Keratinocyte (primary cell): ENCODE measurements at regions not wholly inside any gene's neighbourhood (a gene's known extent, or its start where the extent isn't known, plus 50 kb on each side); places are given as distances from the start of the nearest gene placed in this dataset.
A peak's percentile ranks its signal among the peaks of the same experiment; 100 is the strongest.

Experiments used
- DNase-seq: peaks from one replicate; pipeline ENCODE4 v3.0.0-alpha.2; 2011; ENCODE audit warnings: low read depth, missing footprints, low spot score
- FAIRE-seq: peaks from 2 replicates; lab custom pipeline; 2011; peaks lifted over from hg19 to GRCh38; lab: Jason Lieb, UNC
- H2AFZ ChIP-seq: 2 replicates; pipeline ENCODE4 v1.6.0; 2012; ENCODE audit warnings: low read length, control low read depth, inconsistent platforms; ENCODE audit not compliant: control insufficient read depth
- H3K27ac ChIP-seq: 2 replicates; pipeline ENCODE4 v1.5.1; 2011; ENCODE audit warnings: low read length; ENCODE audit not compliant: control insufficient read depth, insufficient read depth
- H3K27me3 ChIP-seq: 3 replicates; pipeline ENCODE4 v1.6.0; 2011; ENCODE audit warnings: low read length; ENCODE audit not compliant: control insufficient read depth, insufficient read depth; ENCODE audit errors: extremely low read depth
- H3K36me3 ChIP-seq, 2 experiments: 2 replicates in 1 of 2; 3 replicates in 1 of 2; pipeline ENCODE4 v1.5.1; 2011; ENCODE audit warnings: low read length in 2 of 2, mild to moderate bottlenecking in 1 of 2; ENCODE audit not compliant: control insufficient read depth in 2 of 2, insufficient read depth in 2 of 2; ENCODE audit errors: extremely low read depth in 1 of 2
- H3K4me1 ChIP-seq: 3 replicates; pipeline ENCODE4 v1.5.1; 2011; ENCODE audit warnings: low read length; ENCODE audit not compliant: control insufficient read depth, insufficient read depth; ENCODE audit errors: extremely low read depth
- H3K4me2 ChIP-seq: 3 replicates; pipeline ENCODE4 v1.6.0; 2011; ENCODE audit warnings: low read depth, low read length; ENCODE audit not compliant: control insufficient read depth, insufficient read depth; ENCODE audit errors: extremely low read depth
- H3K4me3 ChIP-seq, 3 experiments: fragments of 200-600 bp in 1 of 3; sonication (generic) in 1 of 3; 2 replicates in 2 of 3; 3 replicates in 1 of 3; pipeline ENCODE4 v1.5.1; 2011 to 2016; ENCODE audit warnings: low read length in 3 of 3, mild to moderate bottlenecking in 3 of 3, control low read depth in 2 of 3, inconsistent platforms in 1 of 3, low read depth in 1 of 3, mixed read lengths in 1 of 3, mixed run types in 1 of 3, moderate library complexity in 1 of 3; ENCODE audit not compliant: control insufficient read depth in 2 of 3, insufficient read depth in 2 of 3; ENCODE audit errors: extremely low read depth in 1 of 3
- H3K79me2 ChIP-seq: 2 replicates; pipeline ENCODE4 v1.6.0; 2012; ENCODE audit warnings: low read length; ENCODE audit not compliant: control insufficient read depth, insufficient read depth
- H3K9ac ChIP-seq: 3 replicates; pipeline ENCODE4 v1.6.0; 2011; ENCODE audit warnings: low read length; ENCODE audit not compliant: control insufficient read depth, insufficient read depth; ENCODE audit errors: extremely low read depth
- H3K9me1 ChIP-seq: 3 replicates; pipeline ENCODE4 v1.6.0; 2011; ENCODE audit warnings: low read length; ENCODE audit not compliant: control insufficient read depth, insufficient read depth; ENCODE audit errors: extremely low read depth
- H3K9me3 ChIP-seq: 2 replicates; pipeline ENCODE4 v1.5.1; 2012; ENCODE audit warnings: low read depth, low read length; ENCODE audit not compliant: control insufficient read depth
- H4K20me1 ChIP-seq: 3 replicates; pipeline ENCODE4 v1.6.0; 2011; ENCODE audit warnings: low read length; ENCODE audit not compliant: control insufficient read depth, insufficient read depth; ENCODE audit errors: extremely low read depth
- EZH2 ChIP-seq: IDR thresholded peaks from one replicate; pipeline ENCODE4 v1.6.1; 2012; ENCODE audit warnings: inconsistent platforms, mild to moderate bottlenecking, low read length, moderate library complexity
- dilution Hi-C: fragments of 300-500 bp; cut with MboI; formaldehyde crosslinking; loops from one replicate; pipeline ENCODE4 v1.7.0; 2020; ENCODE audit warnings: low sequenced_read_pairs; ENCODE audit not compliant: extremely low pct_ligation_motif_present
- TF ChIP-seq, protein P1 (sequence below), 3 experiments: IDR thresholded peaks in 1 of 3; conservative IDR thresholded peaks in 1 of 3; optimal IDR thresholded peaks in 1 of 3; 2 replicates in 2 of 3; 3 replicates in 1 of 3; pipeline versions ENCODE3 to v1.5.1; 2011; ENCODE audit warnings: low read length in 3 of 3, mild to moderate bottlenecking in 3 of 3, moderate library complexity in 2 of 3, control low read depth in 1 of 3, inconsistent platforms in 1 of 3; ENCODE audit not compliant: insufficient read depth in 2 of 3; ENCODE audit errors: extremely low read depth in 1 of 3

DNA sequence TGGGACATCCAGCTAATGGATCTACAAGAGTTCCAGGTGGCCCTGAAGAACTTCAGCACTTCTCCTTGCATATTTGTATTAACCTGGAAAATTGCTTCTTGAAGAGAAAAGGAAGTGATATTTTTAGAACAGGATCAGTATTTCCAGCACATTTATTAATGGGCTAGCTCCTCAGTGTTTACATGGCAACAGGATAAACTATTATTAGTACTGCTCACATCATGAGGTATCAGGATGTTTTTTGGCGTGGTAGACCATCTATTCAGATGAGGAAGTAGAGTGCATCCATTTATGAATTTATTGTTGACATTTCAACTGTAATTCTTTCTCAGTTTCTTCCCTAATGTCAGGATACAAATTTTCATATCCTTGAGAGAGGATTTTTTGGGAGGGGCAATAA, 144.4 kb downstream of the KCNRG start:
- no peak overlapping the region for H3K9ac ChIP-seq
- H3K36me3 ChIP-seq, result no peaks in the 10 kb centered on the region
- no peak for DNase-seq
- H3K4me2 ChIP-seq, result no peak overlapping the region
- no peaks in the 10 kb centered on the region for H3K9me3 ChIP-seq
- H3K4me1 ChIP-seq, result peaks cover 3% of the 10 kb centered on the region
- no peak for FAIRE-seq
- no peak for TF ChIP-seq EZH2
- TF ChIP-seq, protein P1, sequence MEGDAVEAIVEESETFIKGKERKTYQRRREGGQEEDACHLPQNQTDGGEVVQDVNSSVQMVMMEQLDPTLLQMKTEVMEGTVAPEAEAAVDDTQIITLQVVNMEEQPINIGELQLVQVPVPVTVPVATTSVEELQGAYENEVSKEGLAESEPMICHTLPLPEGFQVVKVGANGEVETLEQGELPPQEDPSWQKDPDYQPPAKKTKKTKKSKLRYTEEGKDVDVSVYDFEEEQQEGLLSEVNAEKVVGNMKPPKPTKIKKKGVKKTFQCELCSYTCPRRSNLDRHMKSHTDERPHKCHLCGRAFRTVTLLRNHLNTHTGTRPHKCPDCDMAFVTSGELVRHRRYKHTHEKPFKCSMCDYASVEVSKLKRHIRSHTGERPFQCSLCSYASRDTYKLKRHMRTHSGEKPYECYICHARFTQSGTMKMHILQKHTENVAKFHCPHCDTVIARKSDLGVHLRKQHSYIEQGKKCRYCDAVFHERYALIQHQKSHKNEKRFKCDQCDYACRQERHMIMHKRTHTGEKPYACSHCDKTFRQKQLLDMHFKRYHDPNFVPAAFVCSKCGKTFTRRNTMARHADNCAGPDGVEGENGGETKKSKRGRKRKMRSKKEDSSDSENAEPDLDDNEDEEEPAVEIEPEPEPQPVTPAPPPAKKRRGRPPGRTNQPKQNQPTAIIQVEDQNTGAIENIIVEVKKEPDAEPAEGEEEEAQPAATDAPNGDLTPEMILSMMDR (optimal IDR thresholded peaks at IDR 0.05 in 1 of 3, IDR thresholded peaks at IDR 0.05 in 1 of 3, conservative IDR thresholded peaks at IDR 0.05 in 1 of 3; ENCODE audit: extremely low read depth in 1 of 3, insufficient read depth in 2 of 3, low read length in 3 of 3), result no peak
- dilution Hi-C loops, result no loop called here
- H2AFZ ChIP-seq, result no peak overlapping the region
- no peak overlapping the region for H3K4me3 ChIP-seq
- H4K20me1 ChIP-seq, result no peaks in the 10 kb centered on the region
- H3K9me1 ChIP-seq, result no peaks in the 10 kb centered on the region
- H3K27me3 ChIP-seq, result no peaks in the 10 kb centered on the region
- H3K79me2 ChIP-seq, result no peaks in the 10 kb centered on the region
- H3K27ac ChIP-seq, result no peak overlapping the region

DNA sequence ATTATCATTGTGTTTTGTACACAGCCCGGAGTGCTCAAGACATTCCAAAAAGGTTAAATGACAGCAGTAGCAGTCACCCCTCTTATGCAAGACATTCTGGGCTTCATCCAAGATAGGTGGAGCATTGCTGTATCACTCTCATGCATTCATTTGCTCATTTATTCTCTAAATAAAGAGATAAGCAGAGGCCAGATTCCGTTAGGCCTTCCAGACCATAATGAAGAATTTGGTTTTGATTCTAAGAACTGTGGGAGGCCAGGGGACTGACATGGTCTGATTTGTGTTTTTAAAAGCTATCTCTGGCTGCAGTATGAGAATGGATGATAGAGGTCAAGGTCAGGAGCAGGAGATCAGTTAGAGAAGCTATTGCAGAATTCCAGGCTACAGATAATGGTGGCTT, 145.8 kb downstream of the KCNRG start:
- Histone ChIP-seq H3K9me3 (no peaks in the 10 kb centered on the region), H3K4me2 (no peak overlapping the region), H3K79me2 (no peaks in the 10 kb centered on the region), H3K9me1 (no peaks in the 10 kb centered on the region), H3K36me3 (no peaks in the 10 kb centered on the region), H3K27me3 (no peaks in the 10 kb centered on the region), H3K9ac (no peak overlapping the region), H3K4me3 (no peak overlapping the region), H3K4me1 (peaks cover 3% of the 10 kb centered on the region), H4K20me1 (no peaks in the 10 kb centered on the region), H3K27ac (no peak overlapping the region), H2AFZ (no peak overlapping the region)
- peak; percentile 20 for FAIRE-seq
- DNase-seq, result no peak
- TF ChIP-seq EZH2, result no peak
- TF ChIP-seq, protein P1 (optimal IDR thresholded peaks at IDR 0.05 in 1 of 3, IDR thresholded peaks at IDR 0.05 in 1 of 3, conservative IDR thresholded peaks at IDR 0.05 in 1 of 3; ENCODE audit: extremely low read depth in 1 of 3, insufficient read depth in 2 of 3, low read length in 3 of 3), result no peak
- dilution Hi-C loops, result no loop called here
